HCT116 (cell line): ENCODE measurements at regions not wholly inside any gene's neighbourhood (a gene's known extent, or its start where the extent isn't known, plus 50 kb on each side); places are given as distances from the start of the nearest gene placed in this dataset.
"Not testable (repeated sequence)": the region's sequence is repeated elsewhere in the genome, so short reads cannot be mapped to it uniquely, and the experiment has no call there.

Source experiments
- CTCF ChIP-seq, 3 experiments: fragments of 200-600 bp in 1 of 3; sonication (generic) in 1 of 3; IDR thresholded peaks in 2 of 3; conservative IDR thresholded peaks in 1 of 3; 2 replicates each; pipeline ENCODE4 v1.5.1; 2012 to 2017; ENCODE audit warnings: low read depth in 2 of 3, low read length in 2 of 3, antibody characterized with exemption in 1 of 3, borderline replicate concordance in 1 of 3, control low read depth in 1 of 3, mild to moderate bottlenecking in 1 of 3, mixed read lengths in 1 of 3, mixed run types in 1 of 3, moderate library complexity in 1 of 3; ENCODE audit not compliant: insufficient read depth in 1 of 3
- EZH2 ChIP-seq: fragments of 200-600 bp; sonication (generic); IDR thresholded peaks from 2 replicates; pipeline ENCODE4 v1.6.1; 2017; ENCODE audit warnings: antibody characterized with exemption, mixed run types
- EZH2phosphoT487 ChIP-seq: fragments of 200-600 bp; IDR thresholded peaks from 2 replicates; pipeline ENCODE4 v1.6.1; 2018; ENCODE audit warnings: antibody characterized with exemption, borderline replicate concordance
- MAX ChIP-seq: IDR thresholded peaks from 2 replicates; pipeline ENCODE4 v1.6.1; 2012
- REST ChIP-seq: IDR thresholded peaks from 2 replicates; pipeline ENCODE4 v1.6.1; 2012; ENCODE audit warnings: low read depth
- YY1 ChIP-seq: IDR thresholded peaks from 2 replicates; pipeline ENCODE4 v1.6.1; 2011; ENCODE audit warnings: low read length, low read depth, moderate library complexity, mild to moderate bottlenecking; ENCODE audit not compliant: insufficient replicate concordance; ENCODE audit errors: extremely low read depth

GRCh38 chr3:198143300-198144137 lies 183.5 kb downstream of the LMLN start:
- TF ChIP-seq EZH2; REST; EZH2phosphoT487; CTCF (IDR thresholded peaks at IDR 0.05 in 2 of 3, conservative IDR thresholded peaks at IDR 0.05 in 1 of 3; ENCODE audit: borderline replicate concordance in 1 of 3, insufficient read depth in 1 of 3, low read depth in 2 of 3, low read length in 2 of 3); YY1; MAX: not testable (repeated sequence)
